ENCODE measurements at regions not wholly inside any gene's neighbourhood (a gene's known extent, or its start where the extent isn't known, plus 50 kb on each side); places are given as distances from the start of the nearest gene placed in this dataset.

- POLR2A ChIA-PET = no interaction called here
- Histone ChIP-seq H2AFZ (ENCODE audit: low read length) (no peak overlapping the region), H3K36me3 (ENCODE audit: insufficient read depth, low read length) (no peaks in the 10 kb centered on the region), H3K27ac (ENCODE audit: low read depth, low read length, poor library complexity, severe bottlenecking) (no peak overlapping the region), H3K9me2 (ENCODE audit: insufficient read depth, low read length) (no peaks in the 10 kb centered on the region), H4K20me1 (ENCODE audit: insufficient read depth, low read length) (no peaks in the 10 kb centered on the region), H3K9me3 (ENCODE audit: low read length) (no peaks in the 10 kb centered on the region), H3K4me1 (ENCODE audit: insufficient read depth, low read length, poor library complexity, severe bottlenecking) (no peaks in the 10 kb centered on the region), H3K4me2 (ENCODE audit: low read length) (no peak overlapping the region), H3K4me3 (ENCODE audit: low read depth, low read length, poor library complexity, severe bottlenecking) (no peak overlapping the region), H3K79me2 (ENCODE audit: insufficient read depth, low read depth, low read length) (no peaks in the 10 kb centered on the region)
- TF ChIP-seq, protein P1, sequence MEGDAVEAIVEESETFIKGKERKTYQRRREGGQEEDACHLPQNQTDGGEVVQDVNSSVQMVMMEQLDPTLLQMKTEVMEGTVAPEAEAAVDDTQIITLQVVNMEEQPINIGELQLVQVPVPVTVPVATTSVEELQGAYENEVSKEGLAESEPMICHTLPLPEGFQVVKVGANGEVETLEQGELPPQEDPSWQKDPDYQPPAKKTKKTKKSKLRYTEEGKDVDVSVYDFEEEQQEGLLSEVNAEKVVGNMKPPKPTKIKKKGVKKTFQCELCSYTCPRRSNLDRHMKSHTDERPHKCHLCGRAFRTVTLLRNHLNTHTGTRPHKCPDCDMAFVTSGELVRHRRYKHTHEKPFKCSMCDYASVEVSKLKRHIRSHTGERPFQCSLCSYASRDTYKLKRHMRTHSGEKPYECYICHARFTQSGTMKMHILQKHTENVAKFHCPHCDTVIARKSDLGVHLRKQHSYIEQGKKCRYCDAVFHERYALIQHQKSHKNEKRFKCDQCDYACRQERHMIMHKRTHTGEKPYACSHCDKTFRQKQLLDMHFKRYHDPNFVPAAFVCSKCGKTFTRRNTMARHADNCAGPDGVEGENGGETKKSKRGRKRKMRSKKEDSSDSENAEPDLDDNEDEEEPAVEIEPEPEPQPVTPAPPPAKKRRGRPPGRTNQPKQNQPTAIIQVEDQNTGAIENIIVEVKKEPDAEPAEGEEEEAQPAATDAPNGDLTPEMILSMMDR (conservative IDR thresholded peaks at IDR 0.05; ENCODE audit: low read length) = no peak
- no peak for TF ChIP-seq EZH2phosphoT487 (IDR thresholded peaks at IDR 0.05; ENCODE audit: borderline replicate concordance, low read depth, low read length)
- DNase-seq (ENCODE audit: low spot score) = no peak
- BruUV-seq (replicated peaks) = no TSS peak
- intact Hi-C loops (cut with micrococcal nuclease; ENCODE audit: unreplicated experiment) = no loop called here
- CTCF ChIA-PET (ENCODE audit: unreplicated experiment) = no interaction called here
Measured at GRCh38 chr5:164844348-164844747, 1338.9 kb downstream of the MAT2B start.

DNA sequence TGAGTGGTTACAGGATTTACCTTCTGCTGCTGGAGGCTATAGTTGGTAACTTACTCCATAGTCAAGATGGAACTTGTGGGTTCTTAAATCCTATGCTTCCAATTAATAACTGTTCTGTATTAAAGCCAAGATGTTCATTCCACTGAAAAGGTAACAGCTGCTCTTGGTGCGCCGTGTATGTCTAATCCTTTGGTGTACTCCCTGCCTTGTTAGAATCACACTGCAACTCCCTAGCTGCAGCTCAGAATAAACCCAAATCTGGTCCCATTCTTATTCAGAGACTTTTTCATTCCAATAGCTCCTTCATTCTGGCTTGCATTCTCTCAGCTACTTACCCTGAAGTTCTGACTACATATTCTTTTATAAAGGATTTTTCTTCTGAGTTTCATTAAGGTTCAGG is 1355.5 kb downstream of the MAT2B start:
- Histone ChIP-seq H3K79me2 (ENCODE audit: insufficient read depth, low read depth, low read length) (no peaks in the 10 kb centered on the region), H3K9me2 (ENCODE audit: insufficient read depth, low read length) (no peaks in the 10 kb centered on the region), H3K4me1 (ENCODE audit: insufficient read depth, low read length, poor library complexity, severe bottlenecking) (no peaks in the 10 kb centered on the region), H2AFZ (ENCODE audit: low read length) (no peak overlapping the region), H4K20me1 (ENCODE audit: insufficient read depth, low read length) (no peaks in the 10 kb centered on the region), H3K4me3 (ENCODE audit: low read depth, low read length, poor library complexity, severe bottlenecking) (no peak overlapping the region), H3K9me3 (ENCODE audit: low read length) (no peaks in the 10 kb centered on the region), H3K27ac (ENCODE audit: low read depth, low read length, poor library complexity, severe bottlenecking) (no peak overlapping the region), H3K4me2 (ENCODE audit: low read length) (no peak overlapping the region), H3K36me3 (ENCODE audit: insufficient read depth, low read length) (no peaks in the 10 kb centered on the region)
- POLR2A ChIA-PET = no interaction called here
- CTCF ChIA-PET (ENCODE audit: unreplicated experiment) = no interaction called here
- BruUV-seq (replicated peaks) = no TSS peak
- TF ChIP-seq EZH2phosphoT487 (IDR thresholded peaks at IDR 0.05; ENCODE audit: borderline replicate concordance, low read depth, low read length) = no peak
- TF ChIP-seq, protein P1 (conservative IDR thresholded peaks at IDR 0.05; ENCODE audit: low read length) = no peak
- intact Hi-C loops (cut with micrococcal nuclease; ENCODE audit: unreplicated experiment) = no loop called here
- DNase-seq (ENCODE audit: low spot score) = no peak

GRCh38 chr5:164861610-164862009 is 1356.2 kb downstream of the MAT2B start:
- DNase-seq (ENCODE audit: low spot score) = no peak
- Histone ChIP-seq H3K9me3 (ENCODE audit: low read length) (no peaks in the 10 kb centered on the region), H4K20me1 (ENCODE audit: insufficient read depth, low read length) (no peaks in the 10 kb centered on the region), H3K4me3 (ENCODE audit: low read depth, low read length, poor library complexity, severe bottlenecking) (no peak overlapping the region), H3K9me2 (ENCODE audit: insufficient read depth, low read length) (no peaks in the 10 kb centered on the region), H2AFZ (ENCODE audit: low read length) (no peak overlapping the region), H3K4me2 (ENCODE audit: low read length) (no peak overlapping the region), H3K4me1 (ENCODE audit: insufficient read depth, low read length, poor library complexity, severe bottlenecking) (no peaks in the 10 kb centered on the region), H3K36me3 (ENCODE audit: insufficient read depth, low read length) (no peaks in the 10 kb centered on the region), H3K79me2 (ENCODE audit: insufficient read depth, low read depth, low read length) (no peaks in the 10 kb centered on the region), H3K27ac (ENCODE audit: low read depth, low read length, poor library complexity, severe bottlenecking) (no peak overlapping the region)
- intact Hi-C loops (cut with micrococcal nuclease; ENCODE audit: unreplicated experiment) = no loop called here
- no TSS peak for BruUV-seq (replicated peaks)
- CTCF ChIA-PET (ENCODE audit: unreplicated experiment) = no interaction called here
- TF ChIP-seq, protein P1 (conservative IDR thresholded peaks at IDR 0.05; ENCODE audit: low read length) = no peak
- no peak for TF ChIP-seq EZH2phosphoT487 (IDR thresholded peaks at IDR 0.05; ENCODE audit: borderline replicate concordance, low read depth, low read length)
- POLR2A ChIA-PET = interaction anchor here (0.6 kb wide), 1 partner anchor 895 kb away, joined by 3 read pairs; no protein-coding TSS in a partner anchor
